ENCODE measurements at regions not wholly inside any gene's neighbourhood (a gene's known extent, or its start where the extent isn't known, plus 50 kb on each side); places are given as distances from the start of the nearest gene placed in this dataset.

- Histone ChIP-seq H3K27me3 (replicated peaks) (no peaks in the 10 kb centered on the region), H3K36me3 (replicated peaks) (no peaks in the 10 kb centered on the region), H3K4me3 (ENCODE audit: low read depth, low read length) (no peak overlapping the region), H3K27ac (no peak overlapping the region)
- in situ Hi-C loops (cut with HindIII; ENCODE audit: low pct_ligation_motif_present, low sequenced_read_pairs), result no loop called here
- TF ChIP-seq CTCF (IDR thresholded peaks at IDR 0.05; ENCODE audit: low read depth, low read length, missing control alignments), result no peak
- DNase-seq, result peak; percentile 3
These were observed 441.1 kb upstream of the SEMA3D start for GRCh38 chr7:85627791-85628586.

GRCh38 chr7:85622059-85622458 lies 435.2 kb upstream of the SEMA3D start:
- no peak for TF ChIP-seq CTCF (IDR thresholded peaks at IDR 0.05; ENCODE audit: low read depth, low read length, missing control alignments)
- in situ Hi-C loops (cut with HindIII; ENCODE audit: low pct_ligation_motif_present, low sequenced_read_pairs), result no loop called here
- H3K4me3 ChIP-seq (ENCODE audit: low read depth, low read length), result no peak overlapping the region
- H3K27ac ChIP-seq, result no peak overlapping the region
- DNase-seq, result no peak
- no peaks in the 10 kb centered on the region for H3K36me3 ChIP-seq (replicated peaks)
- no peaks in the 10 kb centered on the region for H3K27me3 ChIP-seq (replicated peaks)

- Histone ChIP-seq H3K27ac (no peak overlapping the region), H3K36me3 (replicated peaks) (no peaks in the 10 kb centered on the region), H3K4me3 (ENCODE audit: low read depth, low read length) (no peak overlapping the region), H3K27me3 (replicated peaks) (no peaks in the 10 kb centered on the region)
- no peak for TF ChIP-seq CTCF (IDR thresholded peaks at IDR 0.05; ENCODE audit: low read depth, low read length, missing control alignments)
- in situ Hi-C loops (cut with HindIII; ENCODE audit: low pct_ligation_motif_present, low sequenced_read_pairs), result no loop called here
- no peak for DNase-seq
These were observed 434.3 kb upstream of the SEMA3D start for GRCh38 chr7:85620936-85621685.

- no peak for TF ChIP-seq CTCF (IDR thresholded peaks at IDR 0.05; ENCODE audit: low read depth, low read length, missing control alignments)
- in situ Hi-C loops (cut with HindIII; ENCODE audit: low pct_ligation_motif_present, low sequenced_read_pairs), result no loop called here
- DNase-seq, result no peak
These were observed 432.4 kb upstream of the SEMA3D start for GRCh38 chr7:85619236-85619635.

GRCh38 chr7:85614684-85615083 lies 427.8 kb upstream of the SEMA3D start:
- no peak overlapping the region for H3K27ac ChIP-seq
- in situ Hi-C loops (cut with HindIII; ENCODE audit: low pct_ligation_motif_present, low sequenced_read_pairs), result no loop called here
- no peak for TF ChIP-seq CTCF (IDR thresholded peaks at IDR 0.05; ENCODE audit: low read depth, low read length, missing control alignments)

More at GRCh38 chr7:85619236-85619635, 432.4 kb upstream of the SEMA3D start:
- no peaks in the 10 kb centered on the region for H3K36me3 ChIP-seq (replicated peaks)
- H3K4me3 ChIP-seq (ENCODE audit: low read depth, low read length), result no peak overlapping the region
- H3K27ac ChIP-seq, result no peak overlapping the region
- no peaks in the 10 kb centered on the region for H3K27me3 ChIP-seq (replicated peaks)

More at GRCh38 chr7:85614684-85615083, 427.8 kb upstream of the SEMA3D start:
- H3K27me3 ChIP-seq (replicated peaks), result no peaks in the 10 kb centered on the region
- no peaks in the 10 kb centered on the region for H3K36me3 ChIP-seq (replicated peaks)
- H3K4me3 ChIP-seq (ENCODE audit: low read depth, low read length), result no peak overlapping the region
- no peak for DNase-seq
